Endothelial cell of umbilical vein (primary cell): ENCODE measurements at regions not wholly inside any gene's neighbourhood (a gene's known extent, or its start where the extent isn't known, plus 50 kb on each side); places are given as distances from the start of the nearest gene placed in this dataset.

ENCODE experiments used
- BruUV-seq: library from RNA; stranded (reverse); fragments of 400-500 nt; replicated peaks from 2 replicates; lab custom pipeline; 2021; lab: Mats Ljungman, UMichigan
- CTCF ChIA-PET: fragments of 300-600, 350-600 bp; sonication (Branson Sonifier 250); formaldehyde crosslinking; loops from one replicate; lab custom pipeline; 2021; ENCODE audit warnings: antibody characterized with exemption, inconsistent platforms; lab: Charles Lee
- POLR2A ChIA-PET: fragments of 300-600, 350-600 bp; sonication (Branson Sonifier 250); formaldehyde crosslinking; loops from one replicate; lab custom pipeline; 2021; ENCODE audit warnings: antibody characterized with exemption, inconsistent platforms; lab: Charles Lee
- DNase-seq: peaks from one replicate; pipeline ENCODE4 v3.0.0-alpha.2; 2011; ENCODE audit warnings: low read depth, low spot score
- FAIRE-seq: peaks from 2 replicates; lab custom pipeline; 2011; peaks lifted over from hg19 to GRCh38; lab: Jason Lieb, UNC
- H2AFZ ChIP-seq: 2 replicates; pipeline ENCODE4 v1.6.0; 2012; ENCODE audit warnings: low read depth, low read length, control low read depth, inconsistent platforms
- H3K27ac ChIP-seq: 2 replicates; pipeline ENCODE4 v1.5.1; 2011; ENCODE audit warnings: low read depth, mild to moderate bottlenecking, control low read depth, low read length, moderate library complexity; ENCODE audit not compliant: insufficient read depth
- H3K27me3 ChIP-seq, 2 experiments: 2 replicates each; pipeline versions ENCODE4 v1.6.0 to v1.6.1; 2011; ENCODE audit warnings: low read length in 2 of 2, mixed read lengths in 1 of 2; ENCODE audit not compliant: control insufficient read depth in 2 of 2, insufficient read depth in 2 of 2
- H3K36me3 ChIP-seq, 2 experiments: 2 replicates in 1 of 2; 3 replicates in 1 of 2; pipeline ENCODE4 v1.5.1; 2011; ENCODE audit warnings: low read length in 2 of 2, mild to moderate bottlenecking in 1 of 2, moderate library complexity in 1 of 2; ENCODE audit not compliant: control insufficient read depth in 2 of 2, insufficient read depth in 2 of 2; ENCODE audit errors: extremely low read depth in 1 of 2
- H3K4me1 ChIP-seq: 3 replicates; pipeline ENCODE4 v1.5.1; 2011; ENCODE audit warnings: mild to moderate bottlenecking, low read length; ENCODE audit not compliant: control insufficient read depth, insufficient read depth; ENCODE audit errors: extremely low read depth
- H3K4me2 ChIP-seq: 2 replicates; pipeline ENCODE4 v1.6.1; 2011; ENCODE audit warnings: low read length, control low read depth, mixed read lengths; ENCODE audit not compliant: insufficient read depth
- H3K4me3 ChIP-seq, 3 experiments: fragments of 200-600 bp in 1 of 3; sonication (generic), shearing (Covaris generic) in 1 of 3; replicated peaks in 1 of 3; 2 replicates each; pipeline ENCODE4 v1.5.1; 2011 to 2016; ENCODE audit warnings: control low read depth in 3 of 3, low read length in 3 of 3, mild to moderate bottlenecking in 2 of 3, inconsistent platforms in 1 of 3, low read depth in 1 of 3, moderate library complexity in 1 of 3; ENCODE audit not compliant: insufficient read depth in 1 of 3
- H3K79me2 ChIP-seq: 2 replicates; pipeline ENCODE4 v1.6.0; 2012; ENCODE audit warnings: low read length, inconsistent platforms; ENCODE audit not compliant: control insufficient read depth, insufficient read depth
- H3K9ac ChIP-seq: replicated peaks from 2 replicates; pipeline ENCODE3; 2011; ENCODE audit warnings: low read length, control low read depth; ENCODE audit not compliant: insufficient read depth; ENCODE audit errors: extremely low read depth
- H3K9me1 ChIP-seq: replicated peaks from 3 replicates; pipeline ENCODE4 v1.6.0; 2011; ENCODE audit warnings: mild to moderate bottlenecking, low read length; ENCODE audit not compliant: control insufficient read depth, insufficient read depth; ENCODE audit errors: extremely low read depth
- H3K9me3 ChIP-seq: replicated peaks from 2 replicates; pipeline ENCODE4 v1.5.1; 2012; ENCODE audit warnings: low read length, inconsistent platforms; ENCODE audit not compliant: control insufficient read depth, insufficient read depth
- H4K20me1 ChIP-seq: replicated peaks from 2 replicates; pipeline ENCODE3; 2011; ENCODE audit warnings: mild to moderate bottlenecking, low read length; ENCODE audit not compliant: control insufficient read depth, insufficient read depth; ENCODE audit errors: extremely low read depth
- FOS ChIP-seq: IDR thresholded peaks from 2 replicates; pipeline ENCODE4 v1.6.1; 2011; ENCODE audit warnings: mild to moderate bottlenecking, low read length, moderate library complexity, borderline replicate concordance; ENCODE audit not compliant: insufficient read depth
- MYC ChIP-seq: IDR thresholded peaks from one replicate; pipeline ENCODE4 v1.6.1; 2011; ENCODE audit warnings: mild to moderate bottlenecking, low read depth, low read length
- POLR2A ChIP-seq: IDR thresholded peaks from 2 replicates; pipeline ENCODE4 v1.6.1; 2012; ENCODE audit warnings: low read depth, mild to moderate bottlenecking, control low read depth, low read length
- POLR2AphosphoS5 ChIP-seq: IDR thresholded peaks from 2 replicates; pipeline ENCODE4 v1.6.1; 2012; ENCODE audit warnings: low read depth, mild to moderate bottlenecking, control low read depth, low read length, moderate library complexity; ENCODE audit not compliant: insufficient read depth
- dilution Hi-C: fragments of 300-500 bp; cut with MboI; formaldehyde crosslinking; loops from one replicate; pipeline ENCODE4 v1.15.0; 2019; ENCODE audit warnings: low sequenced_read_pairs; ENCODE audit not compliant: extremely low pct_ligation_motif_present
- intact Hi-C: fragments of 100-400 bp; cut with micrococcal nuclease; formaldehyde crosslinking; loops from one replicate; pipeline ENCODE4 v1.10.0; 2022

GRCh38 chr4:164405774-164406173 is 348.2 kb upstream of the SMIM31 start:
- Histone ChIP-seq H3K27ac (no peak overlapping the region), H3K27me3 (no peaks in the 10 kb centered on the region), H3K4me3 (no peak overlapping the region), H4K20me1 (no peaks in the 10 kb centered on the region), H3K79me2 (no peaks in the 10 kb centered on the region), H2AFZ (no peak overlapping the region), H3K9me1 (no peaks in the 10 kb centered on the region), H3K4me2 (no peak overlapping the region), H3K4me1 (no peaks in the 10 kb centered on the region), H3K9ac (no peak overlapping the region), H3K36me3 (no peaks in the 10 kb centered on the region), H3K9me3 (no peaks in the 10 kb centered on the region)
- intact Hi-C loops (no loop called here), dilution Hi-C loops (no loop called here)
- ChIA-PET CTCF (no interaction called here), POLR2A (no interaction called here)
- no TSS peak for BruUV-seq
- no peak for TF ChIP-seq FOS
- FAIRE-seq (no peak), DNase-seq (no peak)

DNA sequence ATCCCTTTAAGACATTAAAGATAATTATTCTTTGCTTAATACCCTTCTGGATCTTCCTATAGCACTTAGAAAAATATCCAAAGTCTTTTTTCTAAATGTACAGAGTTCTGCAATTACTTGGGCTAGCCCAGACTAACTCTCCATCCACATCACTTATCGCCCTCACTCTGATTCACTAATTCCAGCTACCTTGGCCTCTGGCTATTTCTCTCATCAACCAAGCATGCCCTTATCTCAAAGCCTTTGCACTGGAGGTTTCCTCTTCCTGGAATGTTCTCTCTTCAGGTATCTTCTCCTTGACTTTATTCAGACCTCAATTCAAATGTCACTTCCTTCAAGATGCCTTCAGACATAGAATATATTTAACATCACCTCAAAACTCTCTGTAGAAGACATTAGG is 345.1 kb upstream of the SMIM31 start:
- Histone ChIP-seq H3K4me1 (no peaks in the 10 kb centered on the region), H3K4me2 (no peak overlapping the region), H2AFZ (no peak overlapping the region), H3K27ac (no peak overlapping the region), H3K9me3 (no peaks in the 10 kb centered on the region), H3K27me3 (no peaks in the 10 kb centered on the region), H4K20me1 (no peaks in the 10 kb centered on the region), H3K36me3 (no peaks in the 10 kb centered on the region), H3K4me3 (no peak overlapping the region), H3K9me1 (no peaks in the 10 kb centered on the region), H3K9ac (no peak overlapping the region), H3K79me2 (no peaks in the 10 kb centered on the region)
- ChIA-PET POLR2A (no interaction called here), CTCF (no interaction called here)
- DNase-seq = no peak
- intact Hi-C loops = no loop called here
- FAIRE-seq = no peak
- TF ChIP-seq MYC = no peak
- no peak for TF ChIP-seq FOS
- no peak for TF ChIP-seq POLR2AphosphoS5
- no peak for TF ChIP-seq POLR2A
- BruUV-seq = no TSS peak
- dilution Hi-C loops = no loop called here
